DND-41 (cell line): ENCODE measurements at regions not wholly inside any gene's neighbourhood (a gene's known extent, or its start where the extent isn't known, plus 50 kb on each side); places are given as distances from the start of the nearest gene placed in this dataset.

Experiments used
- ATAC-seq: fragments of 200-7000 bp; cut with Tn5 transposase; 3 replicates; pipeline ENCODE4 v1.9.1; 2021; ENCODE audit warnings: low read depth; ENCODE audit not compliant: insufficient read depth
- DNase-seq: peaks from one replicate; pipeline ENCODE4 v3.0.0-alpha.2; 2020
- H2AFZ ChIP-seq: 2 replicates; pipeline ENCODE4 v1.6.0; 2012; ENCODE audit warnings: low read depth, low read length
- H3K27ac ChIP-seq: 2 replicates; pipeline ENCODE4 v1.5.1; 2012; ENCODE audit warnings: low read length, inconsistent platforms
- H3K27me3 ChIP-seq: fragments of 200-600 bp; sonication (generic); 2 replicates; pipeline ENCODE4 v1.6.0; 2012; ENCODE audit warnings: low read length, mild to moderate bottlenecking, inconsistent platforms; ENCODE audit not compliant: insufficient read depth, poor library complexity
- H3K36me3 ChIP-seq: 2 replicates; pipeline ENCODE4 v1.5.1; 2012; ENCODE audit warnings: low read length, inconsistent platforms; ENCODE audit not compliant: insufficient read depth
- H3K4me1 ChIP-seq: 2 replicates; pipeline ENCODE4 v1.5.1; 2012; ENCODE audit warnings: mild to moderate bottlenecking, low read length; ENCODE audit not compliant: insufficient read depth
- H3K4me2 ChIP-seq: 2 replicates; pipeline ENCODE4 v1.6.0; 2012; ENCODE audit warnings: mild to moderate bottlenecking, moderate library complexity, low read length, inconsistent platforms; ENCODE audit not compliant: insufficient read depth
- H3K4me3 ChIP-seq, 2 experiments: fragments of 200-600 bp in 1 of 2; shearing (Covaris generic) in 1 of 2; 2 replicates each; pipeline ENCODE4 v1.5.1; 2012 to 2016; ENCODE audit warnings: inconsistent platforms in 2 of 2, low read length in 2 of 2, mild to moderate bottlenecking in 2 of 2, low read depth in 1 of 2, moderate library complexity in 1 of 2
- H3K79me2 ChIP-seq: 2 replicates; pipeline ENCODE4 v1.6.0; 2012; ENCODE audit warnings: low read length, inconsistent platforms; ENCODE audit not compliant: insufficient read depth
- H3K9ac ChIP-seq: 2 replicates; pipeline ENCODE4 v1.6.0; 2012; ENCODE audit warnings: low read depth, mild to moderate bottlenecking, inconsistent platforms, low read length, moderate library complexity
- H3K9me3 ChIP-seq: 2 replicates; pipeline ENCODE4 v1.5.1; 2012; ENCODE audit warnings: low read length, moderate library complexity, mild to moderate bottlenecking, inconsistent platforms; ENCODE audit not compliant: insufficient read depth, severe bottlenecking
- H4K20me1 ChIP-seq: 2 replicates; pipeline ENCODE4 v1.6.0; 2012; ENCODE audit warnings: low read length; ENCODE audit not compliant: insufficient read depth
- CTCF ChIP-seq: IDR thresholded peaks from 2 replicates; pipeline ENCODE4 v1.5.1; 2012; ENCODE audit warnings: borderline replicate concordance, low read length, moderate library complexity, mild to moderate bottlenecking; ENCODE audit not compliant: poor library complexity, severe bottlenecking; ENCODE audit errors: extremely low read depth
- EZH2 ChIP-seq: IDR thresholded peaks from 3 replicates; pipeline ENCODE4 v1.6.1; 2012; ENCODE audit warnings: borderline replicate concordance, low read depth, mild to moderate bottlenecking, moderate library complexity, low read length, inconsistent platforms; ENCODE audit not compliant: severe bottlenecking

GRCh38 chr2:148577845-148578492 is 66.6 kb upstream of the EPC2 start:
- no peaks in the 10 kb centered on the region for H3K4me1 ChIP-seq
- H3K4me3 ChIP-seq: no peak overlapping the region
- no peak overlapping the region for H3K27ac ChIP-seq
- no peak for DNase-seq
- H3K79me2 ChIP-seq: no peaks in the 10 kb centered on the region
- H3K4me2 ChIP-seq: no peak overlapping the region
- no peaks in the 10 kb centered on the region for H3K9me3 ChIP-seq
- H2AFZ ChIP-seq: no peak overlapping the region
- no peak for ATAC-seq
- H3K9ac ChIP-seq: no peak overlapping the region
- H4K20me1 ChIP-seq: no peaks in the 10 kb centered on the region
- H3K27me3 ChIP-seq: peaks cover 3% of the 10 kb centered on the region
- no peak for TF ChIP-seq CTCF
- TF ChIP-seq EZH2: no peak
- H3K36me3 ChIP-seq: no peaks in the 10 kb centered on the region

- ATAC-seq (no peak), DNase-seq (no peak)
- TF ChIP-seq CTCF (no peak), EZH2 (no peak)
- H3K4me2 ChIP-seq: no peak overlapping the region
- H3K4me1 ChIP-seq: no peaks in the 10 kb centered on the region
- H3K9ac ChIP-seq: no peak overlapping the region
- no peaks in the 10 kb centered on the region for H3K79me2 ChIP-seq
- no peaks in the 10 kb centered on the region for H4K20me1 ChIP-seq
- no peak overlapping the region for H2AFZ ChIP-seq
- no peak overlapping the region for H3K4me3 ChIP-seq
- peaks cover 3% of the 10 kb centered on the region for H3K27me3 ChIP-seq
- H3K9me3 ChIP-seq: no peaks in the 10 kb centered on the region
- H3K27ac ChIP-seq: no peak overlapping the region
- H3K36me3 ChIP-seq: no peaks in the 10 kb centered on the region
Measured at GRCh38 chr2:148578493-148578884, 66.1 kb upstream of the EPC2 start.

- Histone ChIP-seq H3K9me3 (no peaks in the 10 kb centered on the region), H4K20me1 (no peaks in the 10 kb centered on the region), H3K4me1 (no peaks in the 10 kb centered on the region), H3K4me3 (no peak overlapping the region), H3K36me3 (no peaks in the 10 kb centered on the region), H3K27ac (no peak overlapping the region), H3K4me2 (no peak overlapping the region), H2AFZ (no peak overlapping the region), H3K27me3 (peaks cover 3% of the 10 kb centered on the region), H3K79me2 (no peaks in the 10 kb centered on the region), H3K9ac (no peak overlapping the region)
- no peak for TF ChIP-seq CTCF
- TF ChIP-seq EZH2: no peak
- no peak for DNase-seq
- no peak for ATAC-seq
Measured at GRCh38 chr2:148582679-148583511, 61.7 kb upstream of the EPC2 start.
